NB4 (cell line): ENCODE measurements at regions not wholly inside any gene's neighbourhood (a gene's known extent, or its start where the extent isn't known, plus 50 kb on each side); places are given as distances from the start of the nearest gene placed in this dataset.

Experiments
- POLR2A ChIP-seq: IDR thresholded peaks from 2 replicates; pipeline ENCODE4 v1.6.1; 2011; ENCODE audit warnings: mild to moderate bottlenecking; ENCODE audit not compliant: insufficient read length; ENCODE audit errors: extremely low read depth
- TF ChIP-seq, protein P1 (sequence below): IDR thresholded peaks from one replicate; pipeline ENCODE4 v1.5.1; 2012; ENCODE audit warnings: low read depth, low read length
- TF ChIP-seq, protein P2 (sequence below): IDR thresholded peaks from 2 replicates; pipeline ENCODE4 v1.6.1; 2011; ENCODE audit warnings: low read depth, low read length

DNA sequence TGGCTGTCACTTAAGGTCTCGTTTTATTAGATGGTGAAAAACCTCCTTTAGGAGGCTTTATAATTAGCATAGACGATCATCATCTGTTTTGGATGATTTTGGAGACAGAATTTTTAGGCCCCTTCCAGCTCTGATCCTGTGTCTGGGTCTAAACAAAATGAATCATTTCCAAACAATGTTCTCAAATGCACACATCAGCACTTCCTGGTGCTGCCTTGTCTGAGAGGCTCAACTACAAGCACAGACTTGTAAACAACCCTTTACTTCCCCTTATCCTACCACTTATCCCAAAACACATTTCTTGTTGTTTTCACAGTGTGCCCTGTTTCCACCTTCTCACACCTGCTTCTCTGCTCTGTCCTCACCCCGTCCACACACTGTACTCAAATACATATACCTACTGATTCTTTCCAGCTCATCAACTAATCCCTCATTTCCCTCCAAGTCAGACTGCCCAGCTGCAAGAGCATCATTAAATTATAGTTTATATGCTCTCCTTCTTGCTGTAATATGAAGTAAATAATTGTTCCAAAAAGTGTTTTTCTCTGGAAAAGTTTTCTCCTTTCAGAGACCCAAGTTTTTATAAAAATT, 71.2 kb upstream of the COL3A1 start:
- no peak for TF ChIP-seq POLR2A
- TF ChIP-seq, protein P1, sequence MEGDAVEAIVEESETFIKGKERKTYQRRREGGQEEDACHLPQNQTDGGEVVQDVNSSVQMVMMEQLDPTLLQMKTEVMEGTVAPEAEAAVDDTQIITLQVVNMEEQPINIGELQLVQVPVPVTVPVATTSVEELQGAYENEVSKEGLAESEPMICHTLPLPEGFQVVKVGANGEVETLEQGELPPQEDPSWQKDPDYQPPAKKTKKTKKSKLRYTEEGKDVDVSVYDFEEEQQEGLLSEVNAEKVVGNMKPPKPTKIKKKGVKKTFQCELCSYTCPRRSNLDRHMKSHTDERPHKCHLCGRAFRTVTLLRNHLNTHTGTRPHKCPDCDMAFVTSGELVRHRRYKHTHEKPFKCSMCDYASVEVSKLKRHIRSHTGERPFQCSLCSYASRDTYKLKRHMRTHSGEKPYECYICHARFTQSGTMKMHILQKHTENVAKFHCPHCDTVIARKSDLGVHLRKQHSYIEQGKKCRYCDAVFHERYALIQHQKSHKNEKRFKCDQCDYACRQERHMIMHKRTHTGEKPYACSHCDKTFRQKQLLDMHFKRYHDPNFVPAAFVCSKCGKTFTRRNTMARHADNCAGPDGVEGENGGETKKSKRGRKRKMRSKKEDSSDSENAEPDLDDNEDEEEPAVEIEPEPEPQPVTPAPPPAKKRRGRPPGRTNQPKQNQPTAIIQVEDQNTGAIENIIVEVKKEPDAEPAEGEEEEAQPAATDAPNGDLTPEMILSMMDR, result no peak
- TF ChIP-seq, protein P2, sequence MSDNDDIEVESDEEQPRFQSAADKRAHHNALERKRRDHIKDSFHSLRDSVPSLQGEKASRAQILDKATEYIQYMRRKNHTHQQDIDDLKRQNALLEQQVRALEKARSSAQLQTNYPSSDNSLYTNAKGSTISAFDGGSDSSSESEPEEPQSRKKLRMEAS, result no peak
